Fibroblast of lung (primary cell): ENCODE measurements at regions not wholly inside any gene's neighbourhood (a gene's known extent, or its start where the extent isn't known, plus 50 kb on each side); places are given as distances from the start of the nearest gene placed in this dataset.

Experiments used
- DNase-seq, 2 donors: peaks; one replicate each; pipeline versions ENCODE4 v3.0.0 to v3.0.0-alpha.2; 2010; ENCODE audit warnings: low read depth in 2 of 2
- H2AFZ ChIP-seq: 2 replicates; pipeline ENCODE4 v1.5.1; 2012; ENCODE audit warnings: low read length, control low read depth, inconsistent platforms
- H3K27ac ChIP-seq: 2 replicates; pipeline ENCODE4 v1.5.1; 2011; ENCODE audit warnings: low read length, control low read depth; ENCODE audit not compliant: insufficient read depth
- H3K27me3 ChIP-seq: 2 replicates; pipeline ENCODE4 v1.5.1; 2011; ENCODE audit warnings: mild to moderate bottlenecking, low read length; ENCODE audit not compliant: control insufficient read depth, insufficient read depth
- H3K36me3 ChIP-seq: 2 replicates; pipeline ENCODE4 v1.5.1; 2011; ENCODE audit warnings: low read length; ENCODE audit not compliant: control insufficient read depth, insufficient read depth
- H3K4me1 ChIP-seq: 2 replicates; pipeline ENCODE4 v1.5.1; 2011; ENCODE audit warnings: low read length; ENCODE audit not compliant: control insufficient read depth, insufficient read depth; ENCODE audit errors: extremely low read depth
- H3K4me2 ChIP-seq: 2 replicates; pipeline ENCODE4 v1.5.1; 2011; ENCODE audit warnings: low read length, control low read depth; ENCODE audit not compliant: insufficient read depth; ENCODE audit errors: extremely low read depth
- H3K4me3 ChIP-seq, 4 experiments: fragments of 200-600 bp in 1 of 4; sonication (generic) in 1 of 4; replicated peaks in 1 of 4; 2 replicates each; pipeline ENCODE4 v1.5.1; 2011 to 2016; ENCODE audit warnings: low read length in 4 of 4, low read depth in 3 of 4, mild to moderate bottlenecking in 3 of 4, control low read depth in 2 of 4, inconsistent platforms in 1 of 4, mixed read lengths in 1 of 4; ENCODE audit not compliant: insufficient read depth in 1 of 4; ENCODE audit errors: control extremely low read depth in 1 of 4
- H3K79me2 ChIP-seq: 2 replicates; pipeline ENCODE4 v1.5.1; 2012; ENCODE audit warnings: mild to moderate bottlenecking, low read length, inconsistent platforms; ENCODE audit not compliant: control insufficient read depth, insufficient read depth
- H3K9ac ChIP-seq: 2 replicates; pipeline ENCODE4 v1.5.1; 2011; ENCODE audit warnings: mild to moderate bottlenecking, low read length, control low read depth; ENCODE audit not compliant: insufficient read depth
- H3K9me3 ChIP-seq: 2 replicates; pipeline ENCODE4 v1.5.1; 2012; ENCODE audit warnings: low read depth, low read length; ENCODE audit not compliant: control insufficient read depth, insufficient read depth
- H4K20me1 ChIP-seq: 2 replicates; pipeline ENCODE4 v1.5.1; 2011; ENCODE audit warnings: low read length; ENCODE audit not compliant: control insufficient read depth, insufficient read depth; ENCODE audit errors: extremely low read depth
- EZH2 ChIP-seq: IDR thresholded peaks from 2 replicates; pipeline ENCODE4 v1.5.1; 2012; ENCODE audit warnings: low read length, control low read depth, mild to moderate bottlenecking; ENCODE audit errors: missing control alignments
- TF ChIP-seq, protein P1 (sequence below), 2 donors: IDR thresholded peaks in 1 of 2; conservative IDR thresholded peaks in 1 of 2; 1 replicate in 1 of 2; 2 replicates in 1 of 2; pipeline ENCODE4 v1.5.1; 2011 to 2012; ENCODE audit warnings: low read length in 2 of 2, control low read depth in 1 of 2, inconsistent platforms in 1 of 2, low read depth in 1 of 2, mild to moderate bottlenecking in 1 of 2

GRCh38 chr17:63132459-63132911, 166.4 kb downstream of the TANC2 start:
- H3K4me2 ChIP-seq, result no peak overlapping the region
- DNase-seq, result peak in 1 of 2 donors; percentile 44

DNA sequence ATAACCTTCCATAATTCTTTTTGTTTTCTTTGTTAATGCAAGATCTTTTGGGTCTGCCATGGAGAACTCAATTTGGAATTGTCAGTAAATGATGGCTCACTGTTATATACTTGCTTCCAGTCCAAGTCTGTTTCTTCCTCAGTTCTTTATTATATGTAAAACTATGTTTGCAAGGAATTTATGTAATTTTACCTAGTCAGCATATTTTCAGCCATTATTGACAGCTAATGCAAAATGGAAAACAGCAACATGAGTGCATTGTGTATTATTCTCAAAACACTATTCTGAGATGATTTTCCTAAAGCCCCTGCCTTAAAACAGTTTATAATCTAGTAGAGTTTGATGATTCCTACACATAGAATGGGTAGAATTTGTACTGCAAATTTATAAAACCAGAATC, 167.5 kb downstream of the TANC2 start:
- no peak overlapping the region for H3K4me3 ChIP-seq
- no peak overlapping the region for H3K9ac ChIP-seq
- H3K9me3 ChIP-seq, result no peaks in the 10 kb centered on the region
- no peaks in the 10 kb centered on the region for H3K79me2 ChIP-seq
- H3K36me3 ChIP-seq, result no peaks in the 10 kb centered on the region
- H3K4me1 ChIP-seq, result no peaks in the 10 kb centered on the region
- no peak for DNase-seq
- H3K27me3 ChIP-seq, result no peaks in the 10 kb centered on the region
- H3K27ac ChIP-seq, result no peak overlapping the region
- no peak overlapping the region for H2AFZ ChIP-seq
- no peak overlapping the region for H3K4me2 ChIP-seq
- TF ChIP-seq, protein P1, sequence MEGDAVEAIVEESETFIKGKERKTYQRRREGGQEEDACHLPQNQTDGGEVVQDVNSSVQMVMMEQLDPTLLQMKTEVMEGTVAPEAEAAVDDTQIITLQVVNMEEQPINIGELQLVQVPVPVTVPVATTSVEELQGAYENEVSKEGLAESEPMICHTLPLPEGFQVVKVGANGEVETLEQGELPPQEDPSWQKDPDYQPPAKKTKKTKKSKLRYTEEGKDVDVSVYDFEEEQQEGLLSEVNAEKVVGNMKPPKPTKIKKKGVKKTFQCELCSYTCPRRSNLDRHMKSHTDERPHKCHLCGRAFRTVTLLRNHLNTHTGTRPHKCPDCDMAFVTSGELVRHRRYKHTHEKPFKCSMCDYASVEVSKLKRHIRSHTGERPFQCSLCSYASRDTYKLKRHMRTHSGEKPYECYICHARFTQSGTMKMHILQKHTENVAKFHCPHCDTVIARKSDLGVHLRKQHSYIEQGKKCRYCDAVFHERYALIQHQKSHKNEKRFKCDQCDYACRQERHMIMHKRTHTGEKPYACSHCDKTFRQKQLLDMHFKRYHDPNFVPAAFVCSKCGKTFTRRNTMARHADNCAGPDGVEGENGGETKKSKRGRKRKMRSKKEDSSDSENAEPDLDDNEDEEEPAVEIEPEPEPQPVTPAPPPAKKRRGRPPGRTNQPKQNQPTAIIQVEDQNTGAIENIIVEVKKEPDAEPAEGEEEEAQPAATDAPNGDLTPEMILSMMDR (conservative IDR thresholded peaks at IDR 0.05 in 1 of 2, IDR thresholded peaks at IDR 0.05 in 1 of 2; ENCODE audit: low read depth in 1 of 2, low read length in 2 of 2), result no peak
- TF ChIP-seq EZH2, result no peak
- no peaks in the 10 kb centered on the region for H4K20me1 ChIP-seq

More at GRCh38 chr17:63132459-63132911, 166.4 kb downstream of the TANC2 start:
- TF ChIP-seq EZH2, result no peak
- TF ChIP-seq, protein P1 (conservative IDR thresholded peaks at IDR 0.05 in 1 of 2, IDR thresholded peaks at IDR 0.05 in 1 of 2; ENCODE audit: low read depth in 1 of 2, low read length in 2 of 2), result no peak
- no peaks in the 10 kb centered on the region for H3K79me2 ChIP-seq
- no peaks in the 10 kb centered on the region for H3K27me3 ChIP-seq
- H3K4me1 ChIP-seq, result no peaks in the 10 kb centered on the region
- no peaks in the 10 kb centered on the region for H3K36me3 ChIP-seq
- no peak overlapping the region for H3K9ac ChIP-seq
- no peak overlapping the region for H3K4me3 ChIP-seq
- H2AFZ ChIP-seq, result no peak overlapping the region
- no peak overlapping the region for H3K27ac ChIP-seq
- H4K20me1 ChIP-seq, result no peaks in the 10 kb centered on the region
- no peaks in the 10 kb centered on the region for H3K9me3 ChIP-seq

- DNase-seq, result no peak
- TF ChIP-seq EZH2, result no peak
- TF ChIP-seq, protein P1 (conservative IDR thresholded peaks at IDR 0.05 in 1 of 2, IDR thresholded peaks at IDR 0.05 in 1 of 2; ENCODE audit: low read depth in 1 of 2, low read length in 2 of 2), result no peak
- no peak overlapping the region for H3K9ac ChIP-seq
- no peak overlapping the region for H3K4me3 ChIP-seq
- no peaks in the 10 kb centered on the region for H3K9me3 ChIP-seq
- H3K27ac ChIP-seq, result no peak overlapping the region
- no peaks in the 10 kb centered on the region for H3K27me3 ChIP-seq
- no peak overlapping the region for H2AFZ ChIP-seq
- H3K36me3 ChIP-seq, result no peaks in the 10 kb centered on the region
- H4K20me1 ChIP-seq, result no peaks in the 10 kb centered on the region
- no peak overlapping the region for H3K4me2 ChIP-seq
- no peaks in the 10 kb centered on the region for H3K4me1 ChIP-seq
- H3K79me2 ChIP-seq, result no peaks in the 10 kb centered on the region
These were observed 168.8 kb downstream of the TANC2 start for GRCh38 chr17:63134867-63135266.
